HepG2 (cell line): ENCODE measurements at regions not wholly inside any gene's neighbourhood (a gene's known extent, or its start where the extent isn't known, plus 50 kb on each side); places are given as distances from the start of the nearest gene placed in this dataset.

ENCODE experiments used
- BHLHE40 ChIP-seq: IDR thresholded peaks from 2 replicates; pipeline ENCODE4 v1.6.1; 2011; ENCODE audit warnings: low read length, improper control_type of control experiment
- CTCF ChIP-seq: sonication (generic); formaldehyde crosslinking; IDR thresholded peaks from 2 replicates; pipeline ENCODE4 v1.5.0; 2020; ENCODE audit warnings: mild to moderate bottlenecking, missing genetic modification reagents, moderate library complexity
- EZH2 ChIP-seq: conservative IDR thresholded peaks from 2 replicates; pipeline ENCODE4 v1.6.1; 2012; ENCODE audit warnings: mild to moderate bottlenecking, low read depth, low read length, moderate library complexity
- MBNL3 ChIP-seq: fragments of 250-450 bp; sonication (Bioruptor Pico); conservative IDR thresholded peaks from 2 replicates; pipeline ENCODE4 v1.8.0; 2022; ENCODE audit warnings: mild to moderate bottlenecking, inconsistent platforms
- MXI1 ChIP-seq: IDR thresholded peaks from 3 replicates; pipeline ENCODE4 v1.6.1; 2012; ENCODE audit warnings: low read depth, low read length, inconsistent platforms, borderline replicate concordance
- NCOA2 ChIP-seq: sonication (generic); formaldehyde crosslinking; IDR thresholded peaks from 2 replicates; pipeline ENCODE4 v1.8.0; 2022; ENCODE audit warnings: inconsistent platforms
- TAF1 ChIP-seq: sonication (generic); formaldehyde crosslinking; IDR thresholded peaks from 2 replicates; pipeline ENCODE4 v1.4.0; 2020; ENCODE audit warnings: missing genetic modification reagents
- ZC3H13 ChIP-seq: sonication (generic); formaldehyde crosslinking; IDR thresholded peaks from 2 replicates; pipeline ENCODE4 v1.8.1; 2023; ENCODE audit warnings: mild to moderate bottlenecking, missing genetic modification reagents, moderate library complexity
- ZFP36L1 ChIP-seq: sonication (generic); formaldehyde crosslinking; IDR thresholded peaks from 2 replicates; pipeline ENCODE4 v1.8.0; 2022; ENCODE audit warnings: mild to moderate bottlenecking, missing genetic modification reagents, moderate library complexity
- ZFX ChIP-seq: sonication (generic); formaldehyde crosslinking; IDR thresholded peaks from 2 replicates; pipeline ENCODE4 v1.4.0; 2020; ENCODE audit warnings: mild to moderate bottlenecking, low read depth, missing genetic modification reagents, moderate library complexity
- ZNF318 ChIP-seq: sonication (generic); formaldehyde crosslinking; IDR thresholded peaks from 2 replicates; pipeline ENCODE4 v1.4.0; 2020; ENCODE audit warnings: mild to moderate bottlenecking, missing genetic modification reagents
- ZNF747 ChIP-seq: sonication (generic); formaldehyde crosslinking; IDR thresholded peaks from 2 replicates; pipeline ENCODE4 v1.8.1; 2023; ENCODE audit warnings: missing genetic modification reagents, mild to moderate bottlenecking, borderline replicate concordance

- no peak for TF ChIP-seq ZNF318 (CRISPR knock-in tag)
- TF ChIP-seq ZFP36L1 (CRISPR knock-in tag) = no peak
- no peak for TF ChIP-seq TAF1
- no peak for TF ChIP-seq ZC3H13
- TF ChIP-seq MBNL3 (CRISPR knock-in tag) = no peak
- no peak for TF ChIP-seq ZFX (CRISPR knock-in tag)
- no peak for TF ChIP-seq BHLHE40
- TF ChIP-seq NCOA2 (CRISPR knock-in tag) = no peak
- TF ChIP-seq ZNF747 (CRISPR knock-in tag) = no peak
- TF ChIP-seq EZH2 = no peak
- no peak for TF ChIP-seq CTCF (CRISPR knock-in tag)
- no peak for TF ChIP-seq MXI1
Observed at GRCh38 chr21:26397545-26397944, 175.5 kb downstream of the CYYR1 start.
